ENCODE measurements at regions not wholly inside any gene's neighbourhood (a gene's known extent, or its start where the extent isn't known, plus 50 kb on each side); places are given as distances from the start of the nearest gene placed in this dataset.

- TF ChIP-seq ZNF26 (tag by site-specific recombination; IDR thresholded peaks at IDR 0.05) (no peak), ZNF677 (tag by site-specific recombination; IDR thresholded peaks at IDR 0.05) (no peak), HOXD13 (CRISPR knock-in tag; IDR thresholded peaks at IDR 0.05; ENCODE audit: borderline replicate concordance) (no peak), SP3 (tag by site-specific recombination; IDR thresholded peaks at IDR 0.05) (no peak), ZNF37A (tag by site-specific recombination; IDR thresholded peaks at IDR 0.05) (no peak), ZBTB10 (tag by site-specific recombination; IDR thresholded peaks at IDR 0.05) (no peak), SCRT1 (tag by site-specific recombination; IDR thresholded peaks at IDR 0.05; ENCODE audit: borderline replicate concordance) (no peak), ZIC2 (tag by site-specific recombination; IDR thresholded peaks at IDR 0.05) (peak; percentile 19; the same call in 1 of the 2 replicates), ZNF544 (tag by site-specific recombination; IDR thresholded peaks at IDR 0.05) (no peak), ZNF2 (tag by site-specific recombination; IDR thresholded peaks at IDR 0.05) (0 out of 2 replicates have a peak, but pooled peaks have one; percentile 34), ZNF837 (tag by site-specific recombination; IDR thresholded peaks at IDR 0.05) (no peak), ZNF560 (tag by site-specific recombination; IDR thresholded peaks at IDR 0.05; ENCODE audit: borderline replicate concordance) (no peak), ZBTB17 (tag by site-specific recombination; IDR thresholded peaks at IDR 0.05) (peak; percentile 49; the same call in 1 of the 2 replicates), ZNF175 (tag by site-specific recombination; IDR thresholded peaks at IDR 0.05) (no peak), TCF7L2 (IDR thresholded peaks at IDR 0.05; ENCODE audit: borderline replicate concordance, low read depth, low read length) (no peak), ZNF211 (tag by site-specific recombination; IDR thresholded peaks at IDR 0.05; ENCODE audit: low read depth) (no peak), GLIS1 (tag by site-specific recombination; IDR thresholded peaks at IDR 0.05) (peak; percentile 84), ZNF155 (tag by site-specific recombination; IDR thresholded peaks at IDR 0.05) (no peak), ZBTB21 (tag by site-specific recombination; IDR thresholded peaks at IDR 0.05) (no peak), ZNF366 (tag by site-specific recombination; conservative IDR thresholded peaks at IDR 0.05) (no peak), ZNF571 (tag by site-specific recombination; IDR thresholded peaks at IDR 0.05) (no peak), ZNF214 (tag by site-specific recombination; IDR thresholded peaks at IDR 0.05; ENCODE audit: borderline replicate concordance) (no peak), SCRT2 (tag by site-specific recombination; IDR thresholded peaks at IDR 0.05) (no peak)
- TF ChIP-seq, protein P1, sequence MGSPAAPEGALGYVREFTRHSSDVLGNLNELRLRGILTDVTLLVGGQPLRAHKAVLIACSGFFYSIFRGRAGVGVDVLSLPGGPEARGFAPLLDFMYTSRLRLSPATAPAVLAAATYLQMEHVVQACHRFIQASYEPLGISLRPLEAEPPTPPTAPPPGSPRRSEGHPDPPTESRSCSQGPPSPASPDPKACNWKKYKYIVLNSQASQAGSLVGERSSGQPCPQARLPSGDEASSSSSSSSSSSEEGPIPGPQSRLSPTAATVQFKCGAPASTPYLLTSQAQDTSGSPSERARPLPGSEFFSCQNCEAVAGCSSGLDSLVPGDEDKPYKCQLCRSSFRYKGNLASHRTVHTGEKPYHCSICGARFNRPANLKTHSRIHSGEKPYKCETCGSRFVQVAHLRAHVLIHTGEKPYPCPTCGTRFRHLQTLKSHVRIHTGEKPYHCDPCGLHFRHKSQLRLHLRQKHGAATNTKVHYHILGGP (tag by site-specific recombination; IDR thresholded peaks at IDR 0.05) = no peak
- TF ChIP-seq, protein P2, sequence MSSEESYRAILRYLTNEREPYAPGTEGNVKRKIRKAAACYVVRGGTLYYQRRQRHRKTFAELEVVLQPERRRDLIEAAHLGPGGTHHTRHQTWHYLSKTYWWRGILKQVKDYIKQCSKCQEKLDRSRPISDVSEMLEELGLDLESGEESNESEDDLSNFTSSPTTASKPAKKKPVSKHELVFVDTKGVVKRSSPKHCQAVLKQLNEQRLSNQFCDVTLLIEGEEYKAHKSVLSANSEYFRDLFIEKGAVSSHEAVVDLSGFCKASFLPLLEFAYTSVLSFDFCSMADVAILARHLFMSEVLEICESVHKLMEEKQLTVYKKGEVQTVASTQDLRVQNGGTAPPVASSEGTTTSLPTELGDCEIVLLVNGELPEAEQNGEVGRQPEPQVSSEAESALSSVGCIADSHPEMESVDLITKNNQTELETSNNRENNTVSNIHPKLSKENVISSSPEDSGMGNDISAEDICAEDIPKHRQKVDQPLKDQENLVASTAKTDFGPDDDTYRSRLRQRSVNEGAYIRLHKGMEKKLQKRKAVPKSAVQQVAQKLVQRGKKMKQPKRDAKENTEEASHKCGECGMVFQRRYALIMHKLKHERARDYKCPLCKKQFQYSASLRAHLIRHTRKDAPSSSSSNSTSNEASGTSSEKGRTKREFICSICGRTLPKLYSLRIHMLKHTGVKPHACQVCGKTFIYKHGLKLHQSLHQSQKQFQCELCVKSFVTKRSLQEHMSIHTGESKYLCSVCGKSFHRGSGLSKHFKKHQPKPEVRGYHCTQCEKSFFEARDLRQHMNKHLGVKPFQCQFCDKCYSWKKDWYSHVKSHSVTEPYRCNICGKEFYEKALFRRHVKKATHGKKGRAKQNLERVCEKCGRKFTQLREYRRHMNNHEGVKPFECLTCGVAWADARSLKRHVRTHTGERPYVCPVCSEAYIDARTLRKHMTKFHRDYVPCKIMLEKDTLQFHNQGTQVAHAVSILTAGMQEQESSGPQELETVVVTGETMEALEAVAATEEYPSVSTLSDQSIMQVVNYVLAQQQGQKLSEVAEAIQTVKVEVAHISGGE (tag by site-specific recombination; conservative IDR thresholded peaks at IDR 0.05; ENCODE audit: low read depth) = no peak
- TF ChIP-seq, protein P3, sequence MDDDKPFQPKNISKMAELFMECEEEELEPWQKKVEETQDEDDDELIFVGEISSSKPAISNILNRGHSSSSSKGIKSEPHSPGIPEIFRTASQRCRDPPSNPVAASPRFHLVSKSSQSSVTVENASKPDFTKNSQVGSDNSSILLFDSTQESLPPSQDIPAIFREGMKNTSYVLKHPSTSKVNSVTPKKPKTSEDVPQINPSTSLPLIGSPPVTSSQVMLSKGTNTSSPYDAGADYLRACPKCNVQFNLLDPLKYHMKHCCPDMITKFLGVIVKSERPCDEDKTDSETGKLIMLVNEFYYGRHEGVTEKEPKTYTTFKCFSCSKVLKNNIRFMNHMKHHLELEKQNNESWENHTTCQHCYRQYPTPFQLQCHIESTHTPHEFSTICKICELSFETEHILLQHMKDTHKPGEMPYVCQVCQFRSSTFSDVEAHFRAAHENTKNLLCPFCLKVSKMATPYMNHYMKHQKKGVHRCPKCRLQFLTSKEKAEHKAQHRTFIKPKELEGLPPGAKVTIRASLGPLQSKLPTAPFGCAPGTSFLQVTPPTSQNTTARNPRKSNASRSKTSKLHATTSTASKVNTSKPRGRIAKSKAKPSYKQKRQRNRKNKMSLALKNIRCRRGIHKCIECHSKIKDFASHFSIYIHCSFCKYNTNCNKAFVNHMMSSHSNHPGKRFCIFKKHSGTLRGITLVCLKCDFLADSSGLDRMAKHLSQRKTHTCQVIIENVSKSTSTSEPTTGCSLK (tag by site-specific recombination; IDR thresholded peaks at IDR 0.05) = no peak
- TF ChIP-seq, protein P4, sequence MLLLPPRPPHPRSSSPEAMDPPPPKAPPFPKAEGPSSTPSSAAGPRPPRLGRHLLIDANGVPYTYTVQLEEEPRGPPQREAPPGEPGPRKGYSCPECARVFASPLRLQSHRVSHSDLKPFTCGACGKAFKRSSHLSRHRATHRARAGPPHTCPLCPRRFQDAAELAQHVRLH (tag by site-specific recombination; IDR thresholded peaks at IDR 0.05) = no peak
- TF ChIP-seq, protein P5, sequence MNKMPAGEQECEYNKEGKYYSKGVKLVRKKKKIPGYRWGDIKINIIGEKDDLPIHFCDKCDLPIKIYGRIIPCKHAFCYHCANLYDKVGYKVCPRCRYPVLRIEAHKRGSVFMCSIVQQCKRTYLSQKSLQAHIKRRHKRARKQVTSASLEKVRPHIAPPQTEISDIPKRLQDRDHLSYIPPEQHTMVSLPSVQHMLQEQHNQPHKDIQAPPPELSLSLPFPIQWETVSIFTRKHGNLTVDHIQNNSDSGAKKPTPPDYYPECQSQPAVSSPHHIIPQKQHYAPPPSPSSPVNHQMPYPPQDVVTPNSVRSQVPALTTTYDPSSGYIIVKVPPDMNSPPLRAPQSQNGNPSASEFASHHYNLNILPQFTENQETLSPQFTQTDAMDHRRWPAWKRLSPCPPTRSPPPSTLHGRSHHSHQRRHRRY (tag by site-specific recombination; IDR thresholded peaks at IDR 0.05) = no peak
These were observed 72.5 kb downstream of the NDUFS5 start (continued) for GRCh38 chr1:39098546-39099250.
